SU-DHL-6 (cell line): ENCODE measurements at regions not wholly inside any gene's neighbourhood (a gene's known extent, or its start where the extent isn't known, plus 50 kb on each side); places are given as distances from the start of the nearest gene placed in this dataset.

Source experiments
- EZH2phosphoT487 ChIP-seq: fragments of 200-600 bp; sonication (generic), shearing (Covaris generic); conservative IDR thresholded peaks from 2 replicates; pipeline ENCODE4 v1.6.1; 2018; ENCODE audit warnings: mild to moderate bottlenecking, antibody characterized with exemption, low read length, moderate library complexity, mixed read lengths
- TF ChIP-seq, protein P1 (sequence below): fragments of 200-600 bp; sonication (generic); IDR thresholded peaks from one replicate; pipeline ENCODE4 v1.5.1; 2017; ENCODE audit warnings: antibody characterized with exemption, mild to moderate bottlenecking, low read length, moderate library complexity; ENCODE audit not compliant: insufficient read depth, poor library complexity, severe bottlenecking

- TF ChIP-seq, protein P1, sequence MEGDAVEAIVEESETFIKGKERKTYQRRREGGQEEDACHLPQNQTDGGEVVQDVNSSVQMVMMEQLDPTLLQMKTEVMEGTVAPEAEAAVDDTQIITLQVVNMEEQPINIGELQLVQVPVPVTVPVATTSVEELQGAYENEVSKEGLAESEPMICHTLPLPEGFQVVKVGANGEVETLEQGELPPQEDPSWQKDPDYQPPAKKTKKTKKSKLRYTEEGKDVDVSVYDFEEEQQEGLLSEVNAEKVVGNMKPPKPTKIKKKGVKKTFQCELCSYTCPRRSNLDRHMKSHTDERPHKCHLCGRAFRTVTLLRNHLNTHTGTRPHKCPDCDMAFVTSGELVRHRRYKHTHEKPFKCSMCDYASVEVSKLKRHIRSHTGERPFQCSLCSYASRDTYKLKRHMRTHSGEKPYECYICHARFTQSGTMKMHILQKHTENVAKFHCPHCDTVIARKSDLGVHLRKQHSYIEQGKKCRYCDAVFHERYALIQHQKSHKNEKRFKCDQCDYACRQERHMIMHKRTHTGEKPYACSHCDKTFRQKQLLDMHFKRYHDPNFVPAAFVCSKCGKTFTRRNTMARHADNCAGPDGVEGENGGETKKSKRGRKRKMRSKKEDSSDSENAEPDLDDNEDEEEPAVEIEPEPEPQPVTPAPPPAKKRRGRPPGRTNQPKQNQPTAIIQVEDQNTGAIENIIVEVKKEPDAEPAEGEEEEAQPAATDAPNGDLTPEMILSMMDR: no peak
- TF ChIP-seq EZH2phosphoT487: no peak
Observed at GRCh38 chr5:173747876-173748275, 131.4 kb upstream of the BOD1 start.
